HEK293 (cell line): ENCODE measurements at regions not wholly inside any gene's neighbourhood (a gene's known extent, or its start where the extent isn't known, plus 50 kb on each side); places are given as distances from the start of the nearest gene placed in this dataset.

ENCODE experiments used
- CTCF ChIA-PET: fragments of 350-600 bp; formaldehyde crosslinking; extraction: SDS; loops from one replicate; lab custom pipeline; 2021; ENCODE audit warnings: antibody characterized with exemption; lab: Yijun Ruan, JAX
- POLR2A ChIA-PET: fragments of 300-600 bp; formaldehyde crosslinking; extraction: SDS; loops from one replicate; lab custom pipeline; 2020; ENCODE audit warnings: antibody characterized with exemption, inconsistent platforms; lab: Yijun Ruan, JAX
- H3K27ac ChIP-seq: fragments of 200-500 bp; sonication (Bioruptor generic); 2 replicates; pipeline ENCODE4 v1.5.1; 2014; ENCODE audit warnings: low read depth, low read length, control low read depth, inconsistent platforms; ENCODE audit errors: extremely low read depth
- H3K36me3 ChIP-seq, 2 experiments: fragments of 200-500 bp in 1 of 2; sonication (Bioruptor generic) in 1 of 2; 1 replicate in 1 of 2; 2 replicates in 1 of 2; pipeline ENCODE4 v1.5.1; 2014 to 2017; ENCODE audit warnings: inconsistent platforms in 2 of 2, low read length in 2 of 2; ENCODE audit not compliant: control insufficient read depth in 2 of 2, insufficient read depth in 1 of 2
- H3K4me1 ChIP-seq: fragments of 200-500 bp; sonication (Bioruptor generic); 2 replicates; pipeline ENCODE4 v1.5.1; 2014; ENCODE audit warnings: mild to moderate bottlenecking, low read length, inconsistent platforms; ENCODE audit not compliant: control insufficient read depth, insufficient read depth
- H3K4me3 ChIP-seq: 2 replicates; pipeline ENCODE4 v1.5.1; 2011; ENCODE audit warnings: low read depth, mild to moderate bottlenecking, control low read depth, low read length, moderate library complexity
- H3K9me3 ChIP-seq: fragments of 200-500 bp; sonication (Bioruptor generic); 2 replicates; pipeline ENCODE4 v1.5.1; 2014; ENCODE audit warnings: low read depth, low read length, inconsistent platforms; ENCODE audit not compliant: control insufficient read depth, insufficient read depth
- OSR2 ChIP-seq: fragments of 450-650 bp; formaldehyde crosslinking; IDR thresholded peaks from 2 replicates; pipeline ENCODE4 v1.5.1; 2016; ENCODE audit warnings: missing biosample characterization, missing genetic modification characterization
- REPIN1 ChIP-seq: fragments of 450-650 bp; formaldehyde crosslinking; IDR thresholded peaks from 2 replicates; pipeline ENCODE4 v1.5.1; 2017; ENCODE audit warnings: missing biosample characterization, missing genetic modification characterization, low read depth
- ZBTB7A ChIP-seq: fragments of 450-650 bp; formaldehyde crosslinking; IDR thresholded peaks from 2 replicates; pipeline ENCODE4 v1.5.1; 2016; ENCODE audit warnings: low read depth, missing biosample characterization, missing genetic modification characterization
- ZNF155 ChIP-seq: fragments of 450-650 bp; formaldehyde crosslinking; IDR thresholded peaks from 2 replicates; pipeline ENCODE4 v1.5.1; 2016; ENCODE audit warnings: missing biosample characterization, missing genetic modification characterization
- ZNF16 ChIP-seq: fragments of 450-650 bp; formaldehyde crosslinking; IDR thresholded peaks from 2 replicates; pipeline ENCODE4 v1.5.1; 2016; ENCODE audit warnings: low read depth, missing biosample characterization, missing genetic modification characterization
- ZNF175 ChIP-seq: fragments of 450-650 bp; formaldehyde crosslinking; IDR thresholded peaks from 2 replicates; pipeline ENCODE4 v1.5.1; 2016; ENCODE audit warnings: missing biosample characterization, missing genetic modification characterization
- ZNF530 ChIP-seq: fragments of 450-650 bp; formaldehyde crosslinking; IDR thresholded peaks from 2 replicates; pipeline ENCODE4 v1.5.1; 2016; ENCODE audit warnings: low read depth, missing biosample characterization, missing genetic modification characterization
- ZNF624 ChIP-seq: fragments of 450-650 bp; formaldehyde crosslinking; IDR thresholded peaks from 2 replicates; pipeline ENCODE4 v1.5.1; 2017; ENCODE audit warnings: missing biosample characterization, missing genetic modification characterization
- ZNF664 ChIP-seq: fragments of 450-650 bp; formaldehyde crosslinking; IDR thresholded peaks from 2 replicates; pipeline ENCODE4 v1.5.1; 2016; ENCODE audit warnings: missing biosample characterization, missing genetic modification characterization
- ZNF785 ChIP-seq: fragments of 450-650 bp; formaldehyde crosslinking; IDR thresholded peaks from 2 replicates; pipeline ENCODE4 v1.5.1; 2016; ENCODE audit warnings: missing biosample characterization, missing genetic modification characterization
- ZNF791 ChIP-seq: fragments of 450-650 bp; formaldehyde crosslinking; IDR thresholded peaks from 2 replicates; pipeline ENCODE4 v1.5.1; 2016; ENCODE audit warnings: missing biosample characterization, missing genetic modification characterization
- TF ChIP-seq, protein P1 (sequence below): fragments of 450-650 bp; formaldehyde crosslinking; IDR thresholded peaks from 2 replicates; pipeline ENCODE4 v1.5.1; 2017; ENCODE audit warnings: missing biosample characterization, missing genetic modification characterization
- TF ChIP-seq, protein P2 (sequence below): fragments of 450-650 bp; formaldehyde crosslinking; IDR thresholded peaks from 2 replicates; pipeline ENCODE4 v1.5.1; 2016; ENCODE audit warnings: missing biosample characterization, missing genetic modification characterization
- TF ChIP-seq, protein P3 (sequence below): fragments of 450-650 bp; formaldehyde crosslinking; conservative IDR thresholded peaks from 2 replicates; pipeline ENCODE4 v1.5.1; 2016; ENCODE audit warnings: low read depth, missing biosample characterization, missing genetic modification characterization
- TF ChIP-seq, protein P4 (sequence below): fragments of 450-650 bp; formaldehyde crosslinking; IDR thresholded peaks from 2 replicates; pipeline ENCODE4 v1.5.1; 2016; ENCODE audit warnings: missing biosample characterization, missing genetic modification characterization

DNA sequence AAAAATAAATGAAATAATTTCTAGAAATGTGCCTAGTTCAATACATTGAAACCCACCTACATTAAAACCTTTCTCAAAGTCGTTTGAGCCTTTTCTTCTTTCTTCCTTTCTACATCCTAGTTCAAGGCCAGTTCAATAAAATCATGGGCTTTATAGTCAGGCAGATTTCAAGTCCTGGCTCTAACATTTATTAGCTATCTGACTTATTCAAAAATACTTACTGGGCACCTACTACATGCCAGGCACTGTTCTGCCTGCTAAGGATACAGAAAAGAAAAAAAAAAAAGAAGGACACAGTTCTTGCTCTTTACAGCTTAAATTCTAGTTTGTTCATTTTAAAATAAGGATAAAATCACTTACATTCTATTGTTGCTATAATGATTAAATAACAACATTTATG lies 134.2 kb upstream of the FGGY start (continued):
- no peak for TF ChIP-seq REPIN1 (tag by site-specific recombination)
- TF ChIP-seq ZNF16 = no peak
- no peak for TF ChIP-seq ZNF530 (tag by site-specific recombination)

DNA sequence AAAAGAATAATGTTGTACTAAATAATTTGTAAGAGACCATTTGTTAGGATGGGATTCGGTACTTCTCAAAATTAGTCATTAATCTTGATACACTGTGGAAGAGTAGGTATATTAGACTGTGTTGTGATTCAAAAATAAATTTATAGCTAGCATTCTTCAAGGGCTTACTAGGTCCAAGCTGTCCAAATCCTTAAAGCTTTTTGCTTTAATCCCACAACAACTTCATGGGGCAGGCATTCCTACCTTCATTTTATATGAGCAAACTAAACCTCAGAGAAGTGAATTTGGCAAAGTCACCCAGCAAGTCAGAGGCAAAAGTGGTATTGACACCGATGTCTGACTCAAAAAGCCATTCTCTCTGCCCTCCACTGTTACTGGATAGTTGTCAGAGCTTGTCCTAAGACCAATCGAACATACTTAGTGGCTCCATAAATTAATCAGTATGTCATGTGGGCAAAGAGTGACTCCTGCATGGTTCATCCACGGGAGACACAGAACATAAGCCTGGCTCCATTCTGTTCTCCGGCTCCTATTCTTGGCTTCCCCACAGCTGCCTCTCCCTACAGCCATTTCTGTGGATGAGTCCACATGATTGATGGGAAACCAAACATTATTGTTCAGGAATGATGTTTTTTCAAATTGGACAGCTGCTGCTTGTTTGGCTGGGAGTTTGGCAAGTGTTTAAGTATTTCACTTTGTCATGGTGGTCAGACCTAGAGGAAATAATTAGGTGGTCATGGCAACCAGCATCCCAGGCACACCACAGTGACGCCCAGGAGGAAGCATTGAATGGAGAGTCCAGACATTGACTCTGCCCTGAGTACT lies 133.4 kb upstream of the FGGY start:
- Histone ChIP-seq H3K4me1 (no peaks in the 10 kb centered on the region), H3K4me3 (no peak overlapping the region), H3K27ac (no peak overlapping the region), H3K9me3 (no peaks in the 10 kb centered on the region), H3K36me3 (no peaks in the 10 kb centered on the region)
- POLR2A ChIA-PET = no interaction called here
- CTCF ChIA-PET = interaction anchor here (0.5 to 0.9 kb wide), 2 partner anchors 127 to 536 kb away, joined by 3 read pairs; no protein-coding TSS in a partner anchor
- TF ChIP-seq ZBTB7A (tag by site-specific recombination) = no peak
- no peak for TF ChIP-seq ZNF175 (tag by site-specific recombination)
- no peak for TF ChIP-seq ZNF155 (tag by site-specific recombination)
- TF ChIP-seq ZNF664 (tag by site-specific recombination) = no peak
- no peak for TF ChIP-seq ZNF785 (tag by site-specific recombination)
- TF ChIP-seq, protein P1, sequence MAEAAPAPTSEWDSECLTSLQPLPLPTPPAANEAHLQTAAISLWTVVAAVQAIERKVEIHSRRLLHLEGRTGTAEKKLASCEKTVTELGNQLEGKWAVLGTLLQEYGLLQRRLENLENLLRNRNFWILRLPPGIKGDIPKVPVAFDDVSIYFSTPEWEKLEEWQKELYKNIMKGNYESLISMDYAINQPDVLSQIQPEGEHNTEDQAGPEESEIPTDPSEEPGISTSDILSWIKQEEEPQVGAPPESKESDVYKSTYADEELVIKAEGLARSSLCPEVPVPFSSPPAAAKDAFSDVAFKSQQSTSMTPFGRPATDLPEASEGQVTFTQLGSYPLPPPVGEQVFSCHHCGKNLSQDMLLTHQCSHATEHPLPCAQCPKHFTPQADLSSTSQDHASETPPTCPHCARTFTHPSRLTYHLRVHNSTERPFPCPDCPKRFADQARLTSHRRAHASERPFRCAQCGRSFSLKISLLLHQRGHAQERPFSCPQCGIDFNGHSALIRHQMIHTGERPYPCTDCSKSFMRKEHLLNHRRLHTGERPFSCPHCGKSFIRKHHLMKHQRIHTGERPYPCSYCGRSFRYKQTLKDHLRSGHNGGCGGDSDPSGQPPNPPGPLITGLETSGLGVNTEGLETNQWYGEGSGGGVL = no peak
- TF ChIP-seq, protein P2, sequence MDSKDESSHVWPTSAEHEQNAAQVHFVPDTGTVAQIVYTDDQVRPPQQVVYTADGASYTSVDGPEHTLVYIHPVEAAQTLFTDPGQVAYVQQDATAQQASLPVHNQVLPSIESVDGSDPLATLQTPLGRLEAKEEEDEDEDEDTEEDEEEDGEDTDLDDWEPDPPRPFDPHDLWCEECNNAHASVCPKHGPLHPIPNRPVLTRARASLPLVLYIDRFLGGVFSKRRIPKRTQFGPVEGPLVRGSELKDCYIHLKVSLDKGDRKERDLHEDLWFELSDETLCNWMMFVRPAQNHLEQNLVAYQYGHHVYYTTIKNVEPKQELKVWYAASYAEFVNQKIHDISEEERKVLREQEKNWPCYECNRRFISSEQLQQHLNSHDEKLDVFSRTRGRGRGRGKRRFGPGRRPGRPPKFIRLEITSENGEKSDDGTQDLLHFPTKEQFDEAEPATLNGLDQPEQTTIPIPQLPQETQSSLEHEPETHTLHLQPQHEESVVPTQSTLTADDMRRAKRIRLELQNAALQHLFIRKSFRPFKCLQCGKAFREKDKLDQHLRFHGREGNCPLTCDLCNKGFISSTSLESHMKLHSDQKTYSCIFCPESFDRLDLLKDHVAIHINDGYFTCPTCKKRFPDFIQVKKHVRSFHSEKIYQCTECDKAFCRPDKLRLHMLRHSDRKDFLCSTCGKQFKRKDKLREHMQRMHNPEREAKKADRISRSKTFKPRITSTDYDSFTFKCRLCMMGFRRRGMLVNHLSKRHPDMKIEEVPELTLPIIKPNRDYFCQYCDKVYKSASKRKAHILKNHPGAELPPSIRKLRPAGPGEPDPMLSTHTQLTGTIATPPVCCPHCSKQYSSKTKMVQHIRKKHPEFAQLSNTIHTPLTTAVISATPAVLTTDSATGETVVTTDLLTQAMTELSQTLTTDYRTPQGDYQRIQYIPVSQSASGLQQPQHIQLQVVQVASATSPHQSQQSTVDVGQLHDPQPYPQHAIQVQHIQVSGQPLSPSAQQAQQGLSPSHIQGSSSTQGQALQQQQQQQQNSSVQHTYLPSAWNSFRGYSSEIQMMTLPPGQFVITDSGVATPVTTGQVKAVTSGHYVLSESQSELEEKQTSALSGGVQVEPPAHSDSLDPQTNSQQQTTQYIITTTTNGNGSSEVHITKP (tag by site-specific recombination) = no peak
- TF ChIP-seq ZNF791 (tag by site-specific recombination) = no peak
- TF ChIP-seq OSR2 = no peak
- no peak for TF ChIP-seq ZNF624
- TF ChIP-seq, protein P3, sequence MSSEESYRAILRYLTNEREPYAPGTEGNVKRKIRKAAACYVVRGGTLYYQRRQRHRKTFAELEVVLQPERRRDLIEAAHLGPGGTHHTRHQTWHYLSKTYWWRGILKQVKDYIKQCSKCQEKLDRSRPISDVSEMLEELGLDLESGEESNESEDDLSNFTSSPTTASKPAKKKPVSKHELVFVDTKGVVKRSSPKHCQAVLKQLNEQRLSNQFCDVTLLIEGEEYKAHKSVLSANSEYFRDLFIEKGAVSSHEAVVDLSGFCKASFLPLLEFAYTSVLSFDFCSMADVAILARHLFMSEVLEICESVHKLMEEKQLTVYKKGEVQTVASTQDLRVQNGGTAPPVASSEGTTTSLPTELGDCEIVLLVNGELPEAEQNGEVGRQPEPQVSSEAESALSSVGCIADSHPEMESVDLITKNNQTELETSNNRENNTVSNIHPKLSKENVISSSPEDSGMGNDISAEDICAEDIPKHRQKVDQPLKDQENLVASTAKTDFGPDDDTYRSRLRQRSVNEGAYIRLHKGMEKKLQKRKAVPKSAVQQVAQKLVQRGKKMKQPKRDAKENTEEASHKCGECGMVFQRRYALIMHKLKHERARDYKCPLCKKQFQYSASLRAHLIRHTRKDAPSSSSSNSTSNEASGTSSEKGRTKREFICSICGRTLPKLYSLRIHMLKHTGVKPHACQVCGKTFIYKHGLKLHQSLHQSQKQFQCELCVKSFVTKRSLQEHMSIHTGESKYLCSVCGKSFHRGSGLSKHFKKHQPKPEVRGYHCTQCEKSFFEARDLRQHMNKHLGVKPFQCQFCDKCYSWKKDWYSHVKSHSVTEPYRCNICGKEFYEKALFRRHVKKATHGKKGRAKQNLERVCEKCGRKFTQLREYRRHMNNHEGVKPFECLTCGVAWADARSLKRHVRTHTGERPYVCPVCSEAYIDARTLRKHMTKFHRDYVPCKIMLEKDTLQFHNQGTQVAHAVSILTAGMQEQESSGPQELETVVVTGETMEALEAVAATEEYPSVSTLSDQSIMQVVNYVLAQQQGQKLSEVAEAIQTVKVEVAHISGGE (tag by site-specific recombination) = no peak
- TF ChIP-seq, protein P4, sequence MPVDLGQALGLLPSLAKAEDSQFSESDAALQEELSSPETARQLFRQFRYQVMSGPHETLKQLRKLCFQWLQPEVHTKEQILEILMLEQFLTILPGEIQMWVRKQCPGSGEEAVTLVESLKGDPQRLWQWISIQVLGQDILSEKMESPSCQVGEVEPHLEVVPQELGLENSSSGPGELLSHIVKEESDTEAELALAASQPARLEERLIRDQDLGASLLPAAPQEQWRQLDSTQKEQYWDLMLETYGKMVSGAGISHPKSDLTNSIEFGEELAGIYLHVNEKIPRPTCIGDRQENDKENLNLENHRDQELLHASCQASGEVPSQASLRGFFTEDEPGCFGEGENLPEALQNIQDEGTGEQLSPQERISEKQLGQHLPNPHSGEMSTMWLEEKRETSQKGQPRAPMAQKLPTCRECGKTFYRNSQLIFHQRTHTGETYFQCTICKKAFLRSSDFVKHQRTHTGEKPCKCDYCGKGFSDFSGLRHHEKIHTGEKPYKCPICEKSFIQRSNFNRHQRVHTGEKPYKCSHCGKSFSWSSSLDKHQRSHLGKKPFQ = no peak
- TF ChIP-seq, all 188 proteins: peak for 0
